GM18517 (cell line): ENCODE measurements at regions not wholly inside any gene's neighbourhood (a gene's known extent, or its start where the extent isn't known, plus 50 kb on each side); places are given as distances from the start of the nearest gene placed in this dataset.

ENCODE experiments used
- ATAC-seq: cut with Tn5 transposase; IDR thresholded peaks from one replicate; pipeline ENCODE4 v1.9.1; 2021; ENCODE audit warnings: mild to moderate bottlenecking, moderate library complexity; ENCODE audit not compliant: unreplicated experiment

DNA sequence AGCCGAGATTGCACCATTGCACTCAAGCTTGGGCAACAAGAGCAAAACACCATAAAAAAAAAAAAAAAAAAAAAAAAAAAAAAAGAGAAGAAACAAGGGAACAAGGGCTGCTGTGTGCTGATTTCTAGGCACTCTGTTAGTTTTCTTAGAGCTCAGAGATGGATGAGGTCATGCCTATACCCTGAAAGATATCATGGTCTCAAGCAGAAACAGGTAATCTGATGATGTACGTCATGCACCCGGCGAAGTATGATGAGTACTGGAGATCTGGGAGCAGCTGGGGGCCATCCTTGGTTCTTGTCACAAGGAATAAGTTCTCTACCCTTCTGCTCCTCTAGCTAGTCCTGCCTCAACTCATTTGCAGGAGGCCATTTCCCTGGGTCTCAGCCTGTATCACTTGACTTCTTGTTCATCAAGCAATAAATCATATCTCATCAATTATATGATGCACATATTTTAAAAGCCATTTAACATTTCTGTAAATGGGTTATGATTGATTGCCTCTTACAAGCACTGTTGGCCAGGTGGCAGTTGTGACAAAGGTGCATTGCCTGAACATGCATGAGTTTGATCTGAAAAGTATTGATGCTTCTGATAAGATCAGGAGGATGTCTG, 517.2 kb downstream of the DHX35 start:
- no peak for ATAC-seq

GRCh38 chr20:39474879-39475278, 512.7 kb downstream of the DHX35 start:
- no peak for ATAC-seq

DNA sequence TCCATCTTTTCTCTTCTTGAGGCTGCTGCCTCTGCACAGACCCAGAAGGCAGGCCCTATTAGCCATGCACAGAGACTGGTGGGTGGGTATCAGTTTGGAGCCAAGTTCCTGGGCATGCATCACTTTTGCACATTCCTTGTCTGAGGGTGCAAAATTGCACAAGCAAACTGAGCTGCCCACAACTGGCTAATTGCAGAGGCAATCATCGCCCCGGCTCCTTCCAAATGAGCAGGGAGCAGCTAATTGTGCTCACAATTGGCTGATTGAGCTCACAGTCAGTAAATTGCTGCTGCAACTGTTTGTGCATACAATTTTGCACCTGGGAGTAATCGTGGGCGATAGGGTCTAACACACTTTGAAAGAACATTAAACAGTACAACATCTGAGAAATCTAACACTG, 511.4 kb downstream of the DHX35 start:
- ATAC-seq: no peak

DNA sequence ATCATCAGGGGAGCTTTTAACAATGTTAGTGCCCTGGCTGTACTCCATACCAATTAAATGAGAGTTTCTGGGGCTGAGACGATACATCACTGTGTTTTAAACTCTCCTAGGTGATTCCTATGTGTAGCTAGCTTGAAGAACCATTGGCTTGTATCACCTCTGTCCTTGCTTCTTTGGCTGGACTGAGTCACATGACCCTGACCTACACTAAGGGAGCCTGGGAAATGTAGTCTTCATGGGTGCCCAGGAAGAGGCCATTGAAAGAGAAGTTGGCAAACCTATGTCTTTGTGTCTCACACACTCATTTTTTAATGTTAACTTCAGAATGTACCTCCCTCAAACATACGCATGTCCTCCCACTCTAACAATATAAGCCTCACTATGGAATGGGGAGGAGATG, 506.6 kb downstream of the DHX35 start:
- no peak for ATAC-seq

GRCh38 chr20:39464238-39464637, 502.1 kb downstream of the DHX35 start:
- no peak for ATAC-seq

GRCh38 chr20:39462416-39462945, 500.3 kb downstream of the DHX35 start:
- no peak for ATAC-seq

DNA sequence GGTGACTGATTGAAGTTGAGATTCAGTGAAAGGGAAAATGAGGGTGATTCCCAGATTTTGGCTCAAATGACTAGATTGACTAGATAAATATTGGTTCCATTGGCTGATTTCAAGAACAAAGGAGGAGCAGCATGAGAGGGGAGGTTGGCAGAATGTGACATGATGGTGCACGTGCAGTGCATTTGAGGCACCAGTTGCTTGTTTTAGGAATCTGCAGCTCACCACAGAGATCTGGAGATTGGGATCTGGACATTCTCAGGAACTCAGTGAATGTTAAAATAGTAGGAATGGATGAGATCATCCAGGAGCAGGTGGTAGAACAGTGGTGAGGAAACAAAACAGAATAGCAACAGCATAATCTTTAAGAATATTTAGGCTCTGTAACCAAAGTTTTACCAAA, 496.3 kb downstream of the DHX35 start:
- ATAC-seq: no peak

GRCh38 chr20:39453890-39454289, 491.7 kb downstream of the DHX35 start:
- ATAC-seq: no peak

GRCh38 chr20:39452583-39453340, 490.6 kb downstream of the DHX35 start:
- ATAC-seq: no peak

- no peak for ATAC-seq
Observed at GRCh38 chr20:39451386-39451785, 489.2 kb downstream of the DHX35 start.

DNA sequence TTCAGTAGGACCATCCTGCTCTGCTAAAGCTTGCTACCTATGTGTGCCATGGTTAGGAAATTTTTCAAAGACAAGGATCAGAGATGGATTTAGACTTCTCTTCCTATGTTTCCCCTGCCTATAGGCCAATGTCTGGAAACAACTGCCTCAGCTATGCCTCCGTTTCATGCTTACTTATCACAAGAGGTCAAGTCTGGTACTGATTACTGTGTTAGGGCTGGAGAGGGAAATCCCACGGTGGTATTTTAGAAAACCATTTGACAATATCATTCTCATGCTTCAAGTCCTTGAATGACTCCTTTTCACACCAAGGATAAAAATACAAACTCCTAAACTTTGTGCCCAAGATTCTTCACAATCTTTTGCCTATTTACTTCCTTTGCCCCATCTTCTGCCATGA, 484.3 kb downstream of the DHX35 start:
- no peak for ATAC-seq

DNA sequence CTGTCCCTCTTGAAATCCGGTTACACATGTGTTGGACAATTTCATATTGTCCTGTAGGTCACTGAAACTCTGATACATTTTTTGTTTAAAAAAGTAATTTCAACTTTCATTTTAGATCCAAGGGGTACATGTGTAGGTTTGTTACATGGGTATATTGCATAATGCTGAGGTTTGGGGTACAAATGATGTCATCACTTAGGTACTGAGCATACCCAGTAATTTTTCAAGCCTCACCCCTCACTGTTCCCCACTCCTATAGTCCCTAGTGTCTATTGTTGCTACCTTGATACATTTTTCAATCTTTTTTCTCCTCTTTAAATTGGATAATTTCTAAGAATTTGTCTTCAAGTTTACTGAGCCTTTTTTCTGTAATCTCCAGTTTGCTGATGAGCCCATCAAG, 483.0 kb downstream of the DHX35 start:
- no peak for ATAC-seq

DNA sequence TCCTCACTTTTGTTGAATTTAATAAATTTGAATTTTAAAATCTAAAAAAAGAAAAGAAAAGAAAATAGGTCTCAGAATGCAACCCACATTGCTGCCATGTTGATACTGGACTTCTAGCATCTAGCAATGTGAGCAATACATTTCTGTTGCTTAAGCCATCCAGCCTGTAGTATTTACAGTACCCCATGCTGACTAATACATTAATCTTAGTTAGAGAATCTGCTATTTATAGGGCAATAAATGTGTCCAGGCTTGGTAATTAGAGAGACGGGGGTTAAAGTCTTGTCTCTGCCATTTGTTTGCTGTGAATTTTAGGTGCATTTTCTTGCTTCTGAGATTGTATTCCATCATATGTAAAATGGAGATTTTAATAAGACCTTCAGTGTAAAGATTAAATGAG, 471.3 kb downstream of the DHX35 start:
- no peak for ATAC-seq

GRCh38 chr20:39431091-39431880, 469.1 kb downstream of the DHX35 start:
- ATAC-seq: no peak

DNA sequence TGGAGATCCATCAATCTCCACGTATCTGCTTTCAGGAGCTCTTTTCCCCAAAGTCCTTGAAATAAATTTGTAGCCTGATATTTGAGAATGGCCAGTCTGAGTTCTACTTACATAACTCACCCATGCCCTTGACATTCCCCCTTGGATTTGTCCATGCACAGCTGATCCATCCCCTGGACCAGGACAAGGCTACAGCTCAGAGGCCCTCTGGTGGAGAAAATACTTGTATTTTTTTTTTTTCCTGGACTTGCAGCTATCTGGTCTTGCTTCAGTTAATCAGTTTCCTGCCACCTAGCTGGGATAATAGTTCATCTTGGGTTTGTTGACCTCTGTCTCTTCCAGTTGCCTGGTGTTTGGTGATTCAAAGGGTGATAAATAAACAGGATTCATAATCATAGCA, 467.6 kb downstream of the DHX35 start:
- no peak for ATAC-seq

- no peak for ATAC-seq
Observed at GRCh38 chr20:39424962-39425678, 463.0 kb downstream of the DHX35 start.

- ATAC-seq: no peak
Observed at GRCh38 chr20:39421571-39422105, 459.5 kb downstream of the DHX35 start.

DNA sequence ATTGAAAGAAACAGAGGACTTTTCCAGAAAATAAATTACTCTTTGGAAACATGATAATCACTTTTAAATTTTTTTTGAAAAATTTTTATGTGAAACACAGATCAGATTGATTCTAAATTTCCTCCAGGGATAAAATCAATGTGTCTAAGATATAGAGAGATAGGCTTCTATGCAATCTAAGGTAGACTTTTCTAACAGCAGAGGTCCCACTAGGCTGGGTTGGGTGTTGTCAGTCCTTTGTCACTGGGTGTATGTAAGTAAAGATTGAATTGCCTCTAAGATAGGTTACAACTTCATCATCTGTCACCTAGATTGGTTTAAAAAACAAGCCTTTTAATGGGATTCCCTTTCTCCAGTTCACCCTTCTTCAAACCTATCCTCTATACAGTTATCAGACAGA, 449.9 kb downstream of the DHX35 start:
- no peak for ATAC-seq

DNA sequence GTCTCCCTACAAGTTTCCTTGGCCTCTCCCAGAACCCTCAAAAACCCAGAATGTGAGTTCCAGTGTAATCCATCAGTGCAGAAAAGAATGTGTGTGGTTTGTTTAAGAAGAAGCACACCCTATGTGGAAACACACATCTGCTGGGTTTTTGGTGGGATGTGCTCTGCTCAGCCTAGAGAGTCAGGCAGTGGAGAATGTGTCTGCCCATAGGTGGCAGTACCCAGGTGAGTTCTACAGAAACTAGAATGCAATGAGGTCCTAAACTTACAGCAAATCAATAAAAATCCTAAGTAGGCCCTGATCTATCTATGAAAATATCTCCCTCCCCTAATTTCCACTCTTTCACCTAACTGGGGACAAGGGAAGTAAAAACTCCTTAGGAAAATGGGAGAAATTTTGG, 437.3 kb downstream of the DHX35 start:
- no peak for ATAC-seq

- ATAC-seq: no peak
Observed at GRCh38 chr20:39398656-39399055, 436.5 kb downstream of the DHX35 start.

- no peak for ATAC-seq
Observed at GRCh38 chr20:39397646-39398045, 435.5 kb downstream of the DHX35 start.
